CD14-positive monocyte (primary cell): ENCODE measurements at regions not wholly inside any gene's neighbourhood (a gene's known extent, or its start where the extent isn't known, plus 50 kb on each side); places are given as distances from the start of the nearest gene placed in this dataset.

Source experiments
- DNase-seq, 3 donors: peaks; one replicate each; pipeline ENCODE4 v3.0.0-alpha.2; 2011 to 2022
- H2AFZ ChIP-seq: 2 replicates; pipeline ENCODE4 v1.6.0; 2012; ENCODE audit warnings: mild to moderate bottlenecking, low read depth, low read length, inconsistent platforms; ENCODE audit not compliant: insufficient read depth, poor library complexity, severe bottlenecking
- H3K27ac ChIP-seq, 2 donors: 1 replicate in 1 of 2; 2 replicates in 1 of 2; pipeline ENCODE4 v1.5.1; 2012 to 2013; ENCODE audit warnings: low read length in 2 of 2, control low read depth in 1 of 2, inconsistent platforms in 1 of 2, low read depth in 1 of 2, mild to moderate bottlenecking in 1 of 2
- H3K27me3 ChIP-seq, 2 donors: one replicate each; pipeline versions ENCODE4 v1.6.0 to v1.6.1; 2011 to 2013; ENCODE audit warnings: low read length in 2 of 2; ENCODE audit not compliant: control insufficient read depth in 2 of 2, insufficient read depth in 2 of 2
- H3K36me3 ChIP-seq, 2 donors: replicated peaks in 1 of 2; 1 replicate in 1 of 2; 2 replicates in 1 of 2; pipeline versions ENCODE4 v1.5.1 to v1.6.1; 2012 to 2013; ENCODE audit warnings: low read length in 2 of 2, control low read depth in 1 of 2, inconsistent platforms in 1 of 2, mild to moderate bottlenecking in 1 of 2; ENCODE audit not compliant: insufficient read depth in 2 of 2, control insufficient read depth in 1 of 2
- H3K4me1 ChIP-seq, 2 donors: 1 replicate in 1 of 2; 2 replicates in 1 of 2; pipeline versions ENCODE4 v1.5.1 to v1.6.1; 2012 to 2013; ENCODE audit warnings: low read length in 2 of 2, control low read depth in 1 of 2, inconsistent platforms in 1 of 2, mild to moderate bottlenecking in 1 of 2, moderate library complexity in 1 of 2; ENCODE audit not compliant: insufficient read depth in 2 of 2, control insufficient read depth in 1 of 2
- H3K4me2 ChIP-seq: replicated peaks from 2 replicates; pipeline ENCODE3; 2012; ENCODE audit warnings: low read length, moderate library complexity, mild to moderate bottlenecking; ENCODE audit not compliant: poor library complexity, severe bottlenecking; ENCODE audit errors: extremely low read depth
- H3K4me3 ChIP-seq, 3 experiments: fragments of 200-600 bp in 1 of 3; sonication (generic) in 1 of 3; replicated peaks in 1 of 3; 1 replicate in 2 of 3; 2 replicates in 1 of 3; pipeline ENCODE4 v1.5.1; 2011 to 2013; ENCODE audit warnings: low read length in 3 of 3, mild to moderate bottlenecking in 3 of 3, control low read depth in 2 of 3, low read depth in 2 of 3, inconsistent platforms in 1 of 3, moderate library complexity in 1 of 3
- H3K79me2 ChIP-seq: 2 replicates; pipeline ENCODE4 v1.6.0; 2012; ENCODE audit warnings: mild to moderate bottlenecking, control low read depth, inconsistent platforms, low read length, moderate library complexity; ENCODE audit not compliant: insufficient read depth
- H3K9ac ChIP-seq: 2 replicates; pipeline ENCODE4 v1.6.0; 2017; ENCODE audit warnings: low read length, mild to moderate bottlenecking; ENCODE audit not compliant: insufficient read depth, poor library complexity, severe bottlenecking
- H3K9me3 ChIP-seq, 2 donors: replicated peaks in 1 of 2; 1 replicate in 1 of 2; 2 replicates in 1 of 2; pipeline versions ENCODE4 v1.5.1 to v1.6.1; 2012 to 2013; ENCODE audit warnings: low read length in 2 of 2, control low read depth in 1 of 2; ENCODE audit not compliant: control insufficient read depth in 1 of 2, insufficient read depth in 1 of 2
- H4K20me1 ChIP-seq: 2 replicates; pipeline ENCODE4 v1.6.0; 2012; ENCODE audit warnings: mild to moderate bottlenecking, low read length, control low read depth, moderate library complexity; ENCODE audit not compliant: insufficient read depth
- H3K27ac Mint-ChIP-seq, 7 donors: one replicate each; pipeline ENCODE4 v1.8.0; 2020; ENCODE audit warnings: mild to moderate bottlenecking in 7 of 7, mixed read lengths in 7 of 7, moderate library complexity in 6 of 7, inconsistent platforms in 2 of 7
- H3K27me3 Mint-ChIP-seq, 3 donors: one replicate each; pipeline ENCODE4 v1.8.0; 2021 to 2022; ENCODE audit warnings: low read depth in 3 of 3, mild to moderate bottlenecking in 3 of 3, mixed read lengths in 3 of 3, moderate library complexity in 3 of 3, inconsistent platforms in 1 of 3
- H3K36me3 Mint-ChIP-seq, 2 donors: one replicate each; pipeline ENCODE4 v1.8.0; 2020; ENCODE audit warnings: mixed read lengths in 2 of 2, inconsistent platforms in 1 of 2, mild to moderate bottlenecking in 1 of 2
- H3K4me1 Mint-ChIP-seq: one replicate; pipeline ENCODE4 v1.8.0; 2020; ENCODE audit warnings: mild to moderate bottlenecking, mixed read lengths
- H3K4me3 Mint-ChIP-seq, 2 donors: one replicate each; pipeline ENCODE4 v1.8.0; 2020; ENCODE audit warnings: mild to moderate bottlenecking in 2 of 2, mixed read lengths in 2 of 2, moderate library complexity in 1 of 2
- H3K9me3 Mint-ChIP-seq, 7 donors: one replicate each; pipeline ENCODE4 v1.8.0; 2020 to 2022; ENCODE audit warnings: mixed read lengths in 7 of 7, mild to moderate bottlenecking in 6 of 7, moderate library complexity in 6 of 7, inconsistent platforms in 2 of 7
- WGBS: methylation state at CpG from one replicate; pipeline ENCODE4 v1.1.5; 2013; ENCODE audit warnings: missing lambda C conversion rate; ENCODE audit not compliant: insufficient coverage; 5-methylcytosine and 5-hydroxymethylcytosine counted together
- intact Hi-C, 2 donors: fragments of 100-400 bp; cut with micrococcal nuclease; formaldehyde crosslinking; loops; one replicate each; pipeline versions ENCODE4 v1.15.0 to v1.15.1; 2023
- TF ChIP-seq, protein P1 (sequence below): fragments of 200-600 bp; IDR thresholded peaks from one replicate; pipeline ENCODE4 v1.8.0; 2022; ENCODE audit warnings: antibody characterized with exemption, mild to moderate bottlenecking

DNA sequence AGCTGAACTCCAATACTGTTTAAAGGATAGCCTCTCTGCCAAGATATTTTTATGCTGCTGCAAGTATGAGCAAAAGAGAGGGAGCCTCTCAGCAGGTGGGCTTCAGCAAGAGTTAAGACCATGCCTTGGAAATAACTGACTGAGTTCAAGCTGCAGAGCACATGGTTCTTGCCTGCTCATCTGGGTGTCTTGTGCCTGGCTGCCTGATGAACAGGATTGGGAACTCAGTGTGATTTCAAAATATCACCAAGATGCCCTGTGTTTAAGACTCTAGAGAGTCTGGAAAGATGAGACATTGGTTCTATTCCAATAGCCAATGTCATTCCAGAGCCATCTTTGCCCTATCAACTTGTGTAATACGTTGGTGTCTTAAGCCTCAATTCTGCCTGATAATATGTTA lies 147.5 kb upstream of the VEPH1 start:
- DNase-seq, result no peak
- no peaks in the 10 kb centered on the region for H3K27me3 ChIP-seq
- no CpG with 5 or more reads among the region's 1 CpG for WGBS

DNA sequence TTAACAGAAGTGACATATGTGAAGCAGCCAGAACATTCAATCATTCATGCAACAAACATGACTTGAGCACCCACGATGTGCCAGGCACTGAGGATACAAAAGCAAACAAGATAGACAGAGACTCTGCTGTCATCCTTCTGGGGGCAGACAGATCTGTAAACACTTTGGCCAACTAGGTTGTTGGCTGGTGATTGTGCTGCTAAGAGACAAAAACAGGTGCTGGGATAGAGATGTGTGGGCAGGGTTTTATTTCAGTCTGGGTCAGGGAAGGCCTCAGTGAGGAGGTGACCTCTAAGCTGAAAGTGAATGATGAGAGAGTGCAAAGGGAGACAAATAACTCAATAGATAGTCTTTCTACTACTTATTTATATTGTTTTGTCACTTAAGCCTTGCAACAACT lies 147.0 kb upstream of the VEPH1 start:
- Histone ChIP-seq H3K4me2 (no peak overlapping the region), H3K27me3 (no peaks in the 10 kb centered on the region), H3K4me1 (no peaks in the 10 kb centered on the region), H3K27ac (no peak overlapping the region), H3K9me3 (no peaks in the 10 kb centered on the region), H3K79me2 (no peaks in the 10 kb centered on the region), H3K4me3 (no peak overlapping the region), H4K20me1 (no peaks in the 10 kb centered on the region), H3K9ac (no peak overlapping the region), H2AFZ (no peak overlapping the region), H3K36me3 (no peaks in the 10 kb centered on the region)
- no peak overlapping the region for H3K4me3 Mint-ChIP-seq
- peaks cover 0 to 1% (median 0%) of the 10 kb centered on the region in 3 donors for H3K27me3 Mint-ChIP-seq
- TF ChIP-seq, protein P1, sequence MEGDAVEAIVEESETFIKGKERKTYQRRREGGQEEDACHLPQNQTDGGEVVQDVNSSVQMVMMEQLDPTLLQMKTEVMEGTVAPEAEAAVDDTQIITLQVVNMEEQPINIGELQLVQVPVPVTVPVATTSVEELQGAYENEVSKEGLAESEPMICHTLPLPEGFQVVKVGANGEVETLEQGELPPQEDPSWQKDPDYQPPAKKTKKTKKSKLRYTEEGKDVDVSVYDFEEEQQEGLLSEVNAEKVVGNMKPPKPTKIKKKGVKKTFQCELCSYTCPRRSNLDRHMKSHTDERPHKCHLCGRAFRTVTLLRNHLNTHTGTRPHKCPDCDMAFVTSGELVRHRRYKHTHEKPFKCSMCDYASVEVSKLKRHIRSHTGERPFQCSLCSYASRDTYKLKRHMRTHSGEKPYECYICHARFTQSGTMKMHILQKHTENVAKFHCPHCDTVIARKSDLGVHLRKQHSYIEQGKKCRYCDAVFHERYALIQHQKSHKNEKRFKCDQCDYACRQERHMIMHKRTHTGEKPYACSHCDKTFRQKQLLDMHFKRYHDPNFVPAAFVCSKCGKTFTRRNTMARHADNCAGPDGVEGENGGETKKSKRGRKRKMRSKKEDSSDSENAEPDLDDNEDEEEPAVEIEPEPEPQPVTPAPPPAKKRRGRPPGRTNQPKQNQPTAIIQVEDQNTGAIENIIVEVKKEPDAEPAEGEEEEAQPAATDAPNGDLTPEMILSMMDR, result no peak
- H3K9me3 Mint-ChIP-seq, result peaks cover 0 to 4% (median 2%) of the 10 kb centered on the region in 7 donors
- intact Hi-C loops, result no loop called here
- DNase-seq, result no peak
- no peak overlapping the region for H3K27ac Mint-ChIP-seq
- H3K36me3 Mint-ChIP-seq, result no peaks in the 10 kb centered on the region
- 83% methylated on average over 1 of the region's 1 CpG for WGBS
- no peaks in the 10 kb centered on the region for H3K4me1 Mint-ChIP-seq

More for the DNA sequence above, 147.5 kb upstream of the VEPH1 start:
- Mint-ChIP-seq H3K36me3 (no peaks in the 10 kb centered on the region), H3K4me1 (no peaks in the 10 kb centered on the region), H3K27ac (no peak overlapping the region), H3K9me3 (peaks cover 0 to 5% (median 2%) of the 10 kb centered on the region in 7 donors), H3K27me3 (peaks cover 0 to 1% (median under 1%) of the 10 kb centered on the region in 3 donors), H3K4me3 (no peak overlapping the region)
- Histone ChIP-seq H3K9ac (no peak overlapping the region), H2AFZ (no peak overlapping the region), H3K4me3 (no peak overlapping the region), H3K4me2 (no peak overlapping the region), H3K27ac (no peak overlapping the region), H4K20me1 (no peaks in the 10 kb centered on the region), H3K9me3 (no peaks in the 10 kb centered on the region), H3K79me2 (no peaks in the 10 kb centered on the region), H3K4me1 (no peaks in the 10 kb centered on the region), H3K36me3 (no peaks in the 10 kb centered on the region)
- intact Hi-C loops, result no loop called here
- TF ChIP-seq, protein P1, result no peak
